Loucy (cell line): ENCODE measurements at regions not wholly inside any gene's neighbourhood (a gene's known extent, or its start where the extent isn't known, plus 50 kb on each side); places are given as distances from the start of the nearest gene placed in this dataset.

ENCODE experiments used
- H2AFZ ChIP-seq: fragments of 200-600 bp; sonication (generic); 2 replicates; pipeline ENCODE4 v1.6.0; 2016; ENCODE audit warnings: antibody characterized with exemption, mild to moderate bottlenecking, low read length, moderate library complexity
- H3F3A ChIP-seq: fragments of 200-600 bp; 2 replicates; pipeline ENCODE4 v1.6.0; 2016; ENCODE audit warnings: antibody characterized with exemption, low read depth, mild to moderate bottlenecking
- H3K27me3 ChIP-seq: fragments of 200-600 bp; sonication (generic); 2 replicates; pipeline ENCODE4 v1.6.1; 2014; ENCODE audit warnings: low read length, mild to moderate bottlenecking; ENCODE audit not compliant: insufficient read depth, poor library complexity, severe bottlenecking
- H3K36me3 ChIP-seq: fragments of 200-600 bp; sonication (generic); 2 replicates; pipeline ENCODE4 v1.6.1; 2016; ENCODE audit warnings: low read length; ENCODE audit not compliant: insufficient read depth
- H3K4me1 ChIP-seq: fragments of 200-600 bp; sonication (generic); 2 replicates; pipeline ENCODE4 v1.5.1; 2014; ENCODE audit warnings: low read length, mild to moderate bottlenecking; ENCODE audit not compliant: insufficient read depth, poor library complexity, severe bottlenecking
- H3K4me2 ChIP-seq: fragments of 200-600 bp; sonication (generic); 2 replicates; pipeline ENCODE4 v1.6.0; 2014; ENCODE audit warnings: antibody characterized with exemption, low read length, low read depth, mild to moderate bottlenecking; ENCODE audit not compliant: poor library complexity, severe bottlenecking
- H3K4me3 ChIP-seq: fragments of 200-600 bp; sonication (generic); 2 replicates; pipeline ENCODE4 v1.5.1; 2014; ENCODE audit warnings: low read length, mild to moderate bottlenecking, mixed read lengths; ENCODE audit not compliant: poor library complexity, severe bottlenecking
- H3K79me2 ChIP-seq: fragments of 200-600 bp; sonication (generic); 2 replicates; pipeline ENCODE4 v1.6.1; 2014; ENCODE audit warnings: low read length; ENCODE audit not compliant: insufficient read depth
- H3K9ac ChIP-seq: fragments of 200-600 bp; sonication (generic); 2 replicates; pipeline ENCODE4 v1.6.0; 2014; ENCODE audit warnings: mild to moderate bottlenecking, low read depth, low read length, moderate library complexity; ENCODE audit not compliant: poor library complexity, severe bottlenecking
- H3K9me2 ChIP-seq: fragments of 200-600 bp; sonication (generic); replicated peaks from 2 replicates; pipeline ENCODE4 v1.6.1; 2016; ENCODE audit warnings: low read depth, low read length, mixed read lengths
- H3K9me3 ChIP-seq: fragments of 200-600 bp; sonication (generic); 2 replicates; pipeline ENCODE4 v1.6.1; 2014; ENCODE audit warnings: mild to moderate bottlenecking, antibody characterized with exemption, low read length, low read depth; ENCODE audit not compliant: insufficient read depth
- H4K20me1 ChIP-seq: fragments of 200-600 bp; sonication (generic); 2 replicates; pipeline ENCODE4 v1.6.0; 2014; ENCODE audit warnings: antibody characterized with exemption, low read length, mild to moderate bottlenecking; ENCODE audit not compliant: insufficient read depth, poor library complexity, severe bottlenecking
- EZH2phosphoT487 ChIP-seq: fragments of 200-600 bp; IDR thresholded peaks from 2 replicates; pipeline ENCODE4 v1.6.1; 2018; ENCODE audit warnings: antibody characterized with exemption, mild to moderate bottlenecking, moderate library complexity, borderline replicate concordance
- TF ChIP-seq, protein P1 (sequence below): fragments of 200-600 bp; sonication (generic); conservative IDR thresholded peaks from 2 replicates; pipeline ENCODE4 v1.5.1; 2014; ENCODE audit warnings: mild to moderate bottlenecking, antibody characterized with exemption, low read length

DNA sequence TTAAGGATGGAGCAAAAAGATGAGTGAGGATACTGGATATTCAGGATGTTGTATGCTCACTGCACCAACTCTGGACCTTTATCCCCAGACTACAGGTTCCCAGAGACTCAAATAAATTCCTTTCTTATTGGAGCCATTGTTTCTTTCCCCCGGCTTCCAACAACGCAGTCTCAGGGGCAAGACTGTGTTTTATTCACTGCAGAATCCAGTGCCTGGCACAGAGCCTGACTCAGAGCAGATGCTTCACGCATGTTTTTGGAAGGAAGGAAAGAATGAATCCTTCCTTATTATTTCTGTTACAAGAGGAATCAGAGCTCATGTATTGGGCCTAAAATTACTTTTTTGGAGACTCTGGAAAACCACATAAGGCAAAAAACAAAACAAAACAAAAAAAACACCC, 96.0 kb upstream of the VGLL4 start:
- Histone ChIP-seq H3K27me3 (no peaks in the 10 kb centered on the region), H2AFZ (no peak overlapping the region), H3K36me3 (no peaks in the 10 kb centered on the region), H3K9ac (no peak overlapping the region), H3K4me2 (no peak overlapping the region), H3K9me2 (no peaks in the 10 kb centered on the region), H3K9me3 (no peaks in the 10 kb centered on the region), H3K79me2 (no peaks in the 10 kb centered on the region), H3F3A (no peaks in the 10 kb centered on the region), H3K4me1 (peaks cover 7% of the 10 kb centered on the region), H3K4me3 (no peak overlapping the region), H4K20me1 (no peaks in the 10 kb centered on the region)
- TF ChIP-seq, protein P1, sequence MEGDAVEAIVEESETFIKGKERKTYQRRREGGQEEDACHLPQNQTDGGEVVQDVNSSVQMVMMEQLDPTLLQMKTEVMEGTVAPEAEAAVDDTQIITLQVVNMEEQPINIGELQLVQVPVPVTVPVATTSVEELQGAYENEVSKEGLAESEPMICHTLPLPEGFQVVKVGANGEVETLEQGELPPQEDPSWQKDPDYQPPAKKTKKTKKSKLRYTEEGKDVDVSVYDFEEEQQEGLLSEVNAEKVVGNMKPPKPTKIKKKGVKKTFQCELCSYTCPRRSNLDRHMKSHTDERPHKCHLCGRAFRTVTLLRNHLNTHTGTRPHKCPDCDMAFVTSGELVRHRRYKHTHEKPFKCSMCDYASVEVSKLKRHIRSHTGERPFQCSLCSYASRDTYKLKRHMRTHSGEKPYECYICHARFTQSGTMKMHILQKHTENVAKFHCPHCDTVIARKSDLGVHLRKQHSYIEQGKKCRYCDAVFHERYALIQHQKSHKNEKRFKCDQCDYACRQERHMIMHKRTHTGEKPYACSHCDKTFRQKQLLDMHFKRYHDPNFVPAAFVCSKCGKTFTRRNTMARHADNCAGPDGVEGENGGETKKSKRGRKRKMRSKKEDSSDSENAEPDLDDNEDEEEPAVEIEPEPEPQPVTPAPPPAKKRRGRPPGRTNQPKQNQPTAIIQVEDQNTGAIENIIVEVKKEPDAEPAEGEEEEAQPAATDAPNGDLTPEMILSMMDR = no peak
- no peak for TF ChIP-seq EZH2phosphoT487

DNA sequence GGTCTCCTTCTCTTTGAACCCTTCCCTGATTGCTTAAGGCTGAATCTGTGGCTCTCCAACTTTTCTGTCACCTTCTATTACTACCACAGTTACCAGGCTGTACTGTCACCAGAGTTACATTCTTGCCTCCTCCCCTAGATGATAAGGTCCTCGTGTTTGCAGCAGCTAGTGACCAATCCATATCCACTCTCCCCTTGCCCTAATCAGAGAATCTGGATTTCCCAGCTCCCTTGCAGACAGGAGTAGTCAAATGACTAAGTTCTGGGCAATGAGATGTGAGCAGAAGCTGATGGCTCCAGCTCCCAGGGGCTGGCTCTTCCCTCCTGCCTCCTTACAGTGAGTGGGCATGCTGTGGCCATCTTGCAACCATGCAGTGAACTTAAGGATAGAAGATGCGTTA, 95.4 kb upstream of the VGLL4 start:
- H3K27me3 ChIP-seq = no peaks in the 10 kb centered on the region
- no peaks in the 10 kb centered on the region for H3K36me3 ChIP-seq
- H3K4me2 ChIP-seq = no peak overlapping the region
- TF ChIP-seq, protein P1 = no peak
- no peak for TF ChIP-seq EZH2phosphoT487
- peaks cover 7% of the 10 kb centered on the region for H3K4me1 ChIP-seq
- H3K9me2 ChIP-seq = no peaks in the 10 kb centered on the region
- no peaks in the 10 kb centered on the region for H4K20me1 ChIP-seq
- H3K9ac ChIP-seq = no peak overlapping the region
- H2AFZ ChIP-seq = no peak overlapping the region
- H3K9me3 ChIP-seq = no peaks in the 10 kb centered on the region
- no peak overlapping the region for H3K4me3 ChIP-seq
- no peaks in the 10 kb centered on the region for H3F3A ChIP-seq
- no peaks in the 10 kb centered on the region for H3K79me2 ChIP-seq

DNA sequence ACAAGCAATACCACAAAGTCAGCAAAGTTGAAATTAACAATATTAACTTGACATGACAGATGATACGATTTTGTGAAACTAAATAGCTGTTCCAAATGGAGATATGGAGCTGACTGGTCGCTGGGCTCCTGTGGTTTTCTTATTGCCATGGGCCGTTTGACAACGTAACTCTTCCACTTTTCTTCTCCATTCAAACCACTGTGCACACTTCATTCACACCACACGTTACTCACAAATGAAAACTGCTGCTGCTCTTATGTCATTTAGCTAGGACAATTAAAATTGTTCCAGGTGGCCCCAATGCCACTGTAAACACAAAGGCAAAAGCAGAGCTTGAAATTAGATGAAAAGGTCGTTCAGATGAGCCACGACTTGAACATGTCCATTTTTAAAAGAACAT, 94.0 kb upstream of the VGLL4 start:
- H3K9ac ChIP-seq = no peak overlapping the region
- TF ChIP-seq, protein P1 = no peak
- TF ChIP-seq EZH2phosphoT487 = no peak
- no peaks in the 10 kb centered on the region for H3K79me2 ChIP-seq
- H2AFZ ChIP-seq = no peak overlapping the region
- no peaks in the 10 kb centered on the region for H3K27me3 ChIP-seq
- no peaks in the 10 kb centered on the region for H3K36me3 ChIP-seq
- H3K4me3 ChIP-seq = no peak overlapping the region
- peaks cover 7% of the 10 kb centered on the region for H3K4me1 ChIP-seq
- no peaks in the 10 kb centered on the region for H3K9me3 ChIP-seq
- no peak overlapping the region for H3K4me2 ChIP-seq
- H3F3A ChIP-seq = no peaks in the 10 kb centered on the region
- no peaks in the 10 kb centered on the region for H4K20me1 ChIP-seq
- no peaks in the 10 kb centered on the region for H3K9me2 ChIP-seq
